IMR-90 (cell line): ENCODE measurements at regions not wholly inside any gene's neighbourhood (a gene's known extent, or its start where the extent isn't known, plus 50 kb on each side); places are given as distances from the start of the nearest gene placed in this dataset.
A peak's percentile ranks its signal among the peaks of the same experiment; 100 is the strongest.

Experiments
- ATAC-seq: fragments of 200-7000 bp; cut with Tn5 transposase; 2 replicates; pipeline ENCODE4 v1.9.1; 2020; ENCODE audit warnings: low read depth, mild to moderate bottlenecking, moderate library complexity
- BruUV-seq: library from RNA; stranded (reverse); fragments of 400-500 nt; replicated peaks from 2 replicates; lab custom pipeline; 2021; lab: Mats Ljungman, UMichigan
- CTCF ChIA-PET: fragments of 300-600 bp; formaldehyde crosslinking; extraction: SDS; loops from one replicate; lab custom pipeline; 2021; ENCODE audit warnings: antibody characterized with exemption; lab: Yijun Ruan, JAX
- POLR2A ChIA-PET: fragments of 300-600 bp; sonication (Branson Sonifier 250); formaldehyde crosslinking; loops from one replicate; lab custom pipeline; 2022; ENCODE audit warnings: antibody characterized with exemption; ENCODE audit not compliant: unreplicated experiment; lab: Charles Lee
- DNase-seq: peaks from one replicate; pipeline ENCODE4 v3.0.0; 2013
- H2AFZ ChIP-seq: replicated peaks from 2 replicates; pipeline ENCODE3; 2013; ENCODE audit warnings: low read length, mild to moderate bottlenecking; ENCODE audit not compliant: poor library complexity
- H2AK5ac ChIP-seq: 2 replicates; pipeline ENCODE4 v1.6.1; 2013; ENCODE audit warnings: low read depth, low read length, inconsistent platforms
- H2AK9ac ChIP-seq: replicated peaks from 2 replicates; pipeline ENCODE3; 2013; ENCODE audit warnings: mild to moderate bottlenecking, low read depth, low read length, moderate library complexity; ENCODE audit not compliant: poor library complexity
- H2BK120ac ChIP-seq: 2 replicates; pipeline ENCODE4 v1.6.1; 2013; ENCODE audit warnings: low read depth, low read length, inconsistent platforms
- H2BK15ac ChIP-seq: 3 replicates; pipeline ENCODE4 v1.6.1; 2013; ENCODE audit warnings: low read depth, low read length, inconsistent platforms
- H2BK20ac ChIP-seq: 2 replicates; pipeline ENCODE4 v1.6.1; 2013; ENCODE audit warnings: low read depth, mild to moderate bottlenecking, inconsistent platforms, low read length, moderate library complexity
- H2BK5ac ChIP-seq: 2 replicates; pipeline ENCODE4 v1.6.1; 2013; ENCODE audit warnings: mild to moderate bottlenecking, low read depth, low read length, inconsistent platforms; ENCODE audit not compliant: poor library complexity, severe bottlenecking
- H3K14ac ChIP-seq: replicated peaks from 2 replicates; pipeline ENCODE4 v1.6.1; 2013; ENCODE audit warnings: low read depth, low read length, inconsistent platforms
- H3K18ac ChIP-seq: 2 replicates; pipeline ENCODE4 v1.6.1; 2013; ENCODE audit warnings: low read depth, low read length, control low read depth
- H3K23ac ChIP-seq: 2 replicates; pipeline ENCODE4 v1.6.1; 2013; ENCODE audit warnings: low read depth, low read length, inconsistent platforms
- H3K27ac ChIP-seq: 2 replicates; pipeline ENCODE4 v1.5.1; 2013; ENCODE audit warnings: mild to moderate bottlenecking, control low read depth, low read length; ENCODE audit not compliant: insufficient read depth
- H3K27me3 ChIP-seq: 2 replicates; pipeline ENCODE4 v1.6.1; 2013; ENCODE audit warnings: low read length; ENCODE audit not compliant: control insufficient read depth, insufficient read depth
- H3K36me3 ChIP-seq: 2 replicates; pipeline ENCODE4 v1.6.1; 2013; ENCODE audit warnings: low read length, mixed read lengths; ENCODE audit not compliant: control insufficient read depth, insufficient read depth
- H3K4ac ChIP-seq: 2 replicates; pipeline ENCODE4 v1.6.1; 2013; ENCODE audit warnings: low read depth, low read length, inconsistent platforms
- H3K4me1 ChIP-seq: 2 replicates; pipeline ENCODE4 v1.6.1; 2013; ENCODE audit warnings: low read length, mixed read lengths; ENCODE audit not compliant: control insufficient read depth, insufficient read depth
- H3K4me2 ChIP-seq: 2 replicates; pipeline ENCODE4 v1.6.1; 2013; ENCODE audit warnings: low read depth, mild to moderate bottlenecking, control low read depth, low read length, moderate library complexity
- H3K4me3 ChIP-seq: 2 replicates; pipeline ENCODE4 v1.5.1; 2013; ENCODE audit warnings: low read depth, mild to moderate bottlenecking, control low read depth, low read length, moderate library complexity; ENCODE audit not compliant: insufficient read depth
- H3K56ac ChIP-seq: 2 replicates; pipeline ENCODE4 v1.6.1; 2013; ENCODE audit warnings: low read length, inconsistent platforms; ENCODE audit not compliant: insufficient read depth; ENCODE audit errors: extremely low read depth
- H3K79me1 ChIP-seq, 2 experiments: 2 replicates each; pipeline ENCODE4 v1.6.1; 2013; ENCODE audit warnings: low read length in 2 of 2, inconsistent platforms in 1 of 2, low read depth in 1 of 2
- H3K9ac ChIP-seq: 2 replicates; pipeline ENCODE4 v1.6.1; 2013; ENCODE audit warnings: low read depth, low read length, control low read depth
- H3K9me1 ChIP-seq: 2 replicates; pipeline ENCODE4 v1.6.1; 2013; ENCODE audit warnings: low read length, inconsistent platforms; ENCODE audit not compliant: insufficient read depth
- H3K9me3 ChIP-seq: 2 replicates; pipeline ENCODE4 v1.6.1; 2013; ENCODE audit warnings: low read length; ENCODE audit not compliant: control insufficient read depth, insufficient read depth
- H4K20me1 ChIP-seq: 2 replicates; pipeline ENCODE4 v1.6.1; 2013; ENCODE audit warnings: low read length, inconsistent platforms; ENCODE audit not compliant: insufficient read depth
- H4K5ac ChIP-seq: 2 replicates; pipeline ENCODE4 v1.6.1; 2013; ENCODE audit warnings: mild to moderate bottlenecking, low read depth, low read length, control low read depth
- H4K8ac ChIP-seq, 2 experiments: 2 replicates each; pipeline ENCODE4 v1.6.1; 2013; ENCODE audit warnings: low read depth in 2 of 2, low read length in 2 of 2, control low read depth in 1 of 2, inconsistent platforms in 1 of 2
- H4K91ac ChIP-seq: 2 replicates; pipeline ENCODE4 v1.6.1; 2013; ENCODE audit warnings: low read depth, low read length, inconsistent platforms; ENCODE audit not compliant: insufficient read depth
- BHLHE40 ChIP-seq: fragments of 150-350 bp; IDR thresholded peaks from 2 replicates; pipeline ENCODE4 v1.6.1; 2016; ENCODE audit warnings: mild to moderate bottlenecking, low read depth, low read length
- WGBS, 2 experiments: methylation state at CpG; one replicate each; pipeline versions ENCODE4 v1.1.5 to v1.1.7; 2013; ENCODE audit warnings: missing lambda C conversion rate in 2 of 2; ENCODE audit not compliant: insufficient read length in 1 of 2; ENCODE audit errors: extremely low coverage in 2 of 2; 5-methylcytosine and 5-hydroxymethylcytosine counted together
- dilution Hi-C: fragments of 300-500 bp; cut with HindIII; formaldehyde crosslinking; loops from one replicate; pipeline ENCODE4 v1.14.3; 2018; ENCODE audit warnings: low sequenced_read_pairs; ENCODE audit not compliant: unreplicated experiment
- in situ Hi-C: fragments of 300-500 bp; cut with MboI; formaldehyde crosslinking; loops from 3 replicates; pipeline ENCODE4 v1.14.3; 2019; ENCODE audit warnings: low sequenced_read_pairs, inconsistent platforms, mixed read lengths
- intact Hi-C: fragments of 100-400 bp; cut with micrococcal nuclease; formaldehyde crosslinking; loops from 2 replicates; pipeline ENCODE4 v1.10.0; 2022
- TF ChIP-seq, protein P1 (sequence below): fragments of 150-350 bp; IDR thresholded peaks from 2 replicates; pipeline ENCODE4 v1.6.1; 2017; ENCODE audit warnings: mild to moderate bottlenecking, antibody characterized with exemption, low read length, low read depth

DNA sequence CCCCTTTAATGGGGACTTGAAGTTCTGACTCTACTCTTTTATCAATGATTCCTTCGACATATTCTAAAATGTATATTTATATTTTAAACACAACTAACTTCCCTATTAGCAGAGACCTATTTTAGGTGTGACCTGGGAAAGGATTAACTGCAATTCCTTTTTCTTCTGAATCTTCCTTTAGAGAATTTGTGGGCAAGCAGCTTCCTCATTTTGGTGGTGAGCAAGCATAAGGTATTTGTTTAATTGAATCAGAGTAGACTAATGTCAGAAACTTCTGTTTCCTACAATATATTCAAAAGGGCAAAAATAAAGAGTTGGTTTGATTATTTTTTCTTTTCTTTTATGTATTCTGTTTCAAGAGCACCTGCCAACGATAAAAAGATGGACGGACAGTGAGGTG is 237.0 kb downstream of the IKZF2 start:
- Histone ChIP-seq H2AK9ac (no peak overlapping the region), H4K91ac (no peak overlapping the region), H2BK20ac (no peak overlapping the region), H2BK5ac (peak overlapping the region; percentile 68), H3K4me3 (no peak overlapping the region), H3K79me1 (no peaks in the 10 kb centered on the region), H2BK120ac (no peak overlapping the region), H3K36me3 (no peaks in the 10 kb centered on the region), H3K14ac (no peak overlapping the region), H3K56ac (no peak overlapping the region), H3K23ac (no peak overlapping the region), H2AFZ (no peak overlapping the region), H3K9me3 (no peaks in the 10 kb centered on the region), H2AK5ac (no peak overlapping the region), H2BK15ac (no peak overlapping the region), H4K8ac (no peak overlapping the region), H4K20me1 (no peaks in the 10 kb centered on the region), H3K9me1 (no peaks in the 10 kb centered on the region), H3K27ac (no peak overlapping the region), H4K5ac (no peak overlapping the region), H3K4me2 (peak overlapping the region; percentile 31; the same call in 1 of the 2 replicates), H3K18ac (peak overlapping the region; percentile 17; the same call in 1 of the 2 replicates), H3K4me1 (peaks cover 12% of the 10 kb centered on the region), H3K4ac (no peak overlapping the region), H3K9ac (no peak overlapping the region), H3K27me3 (no peaks in the 10 kb centered on the region)
- in situ Hi-C loops, result no loop called here
- BruUV-seq, result no TSS peak
- dilution Hi-C loops, result no loop called here
- ChIA-PET POLR2A (no interaction called here), CTCF (no interaction called here)
- no peak for TF ChIP-seq BHLHE40
- TF ChIP-seq, protein P1, sequence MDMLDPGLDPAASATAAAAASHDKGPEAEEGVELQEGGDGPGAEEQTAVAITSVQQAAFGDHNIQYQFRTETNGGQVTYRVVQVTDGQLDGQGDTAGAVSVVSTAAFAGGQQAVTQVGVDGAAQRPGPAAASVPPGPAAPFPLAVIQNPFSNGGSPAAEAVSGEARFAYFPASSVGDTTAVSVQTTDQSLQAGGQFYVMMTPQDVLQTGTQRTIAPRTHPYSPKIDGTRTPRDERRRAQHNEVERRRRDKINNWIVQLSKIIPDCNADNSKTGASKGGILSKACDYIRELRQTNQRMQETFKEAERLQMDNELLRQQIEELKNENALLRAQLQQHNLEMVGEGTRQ, result no peak
- intact Hi-C loops, result loop anchor here (5.0 kb wide), 1 partner anchor 238 kb away; the partner anchor contains the start of gene IKZF2
- ATAC-seq (no peak), DNase-seq (peak; percentile 33)
- no CpG with 5 or more reads among the region's 3 CpGs for WGBS, 2 experiments
